Stimulated activated CD4-positive, alpha-beta T cell treated with anti-CD3 and anti-CD28 coated beads, Interleukin-15, amount 100 ng/mL, for 48 hours (primary cell): ENCODE measurements at regions not wholly inside any gene's neighbourhood (a gene's known extent, or its start where the extent isn't known, plus 50 kb on each side); places are given as distances from the start of the nearest gene placed in this dataset.
"Not testable (repeated sequence)": the region's sequence is repeated elsewhere in the genome, so short reads cannot be mapped to it uniquely, and the experiment has no call there.

ENCODE experiments used
- DNase-seq, 2 donors: peaks; one replicate each; pipeline ENCODE4 v3.0.0-alpha.2; 2020; ENCODE audit warnings: low read depth in 2 of 2

GRCh38 chr20:12815231-12815768 lies 193.5 kb upstream of the SPTLC3 start:
- no peak for DNase-seq

GRCh38 chr20:12815778-12816408 lies 192.9 kb upstream of the SPTLC3 start:
- DNase-seq: no peak

- no peak for DNase-seq
These were observed 187.5 kb upstream of the SPTLC3 start for GRCh38 chr20:12821249-12821648.

GRCh38 chr20:12823734-12824133 lies 185.0 kb upstream of the SPTLC3 start:
- no peak for DNase-seq

GRCh38 chr20:12824328-12825225 lies 184.2 kb upstream of the SPTLC3 start:
- DNase-seq: no peak

- no peak for DNase-seq
These were observed 183.6 kb upstream of the SPTLC3 start for GRCh38 chr20:12825226-12825595.

GRCh38 chr20:12827816-12828385 lies 180.9 kb upstream of the SPTLC3 start:
- DNase-seq: no peak

GRCh38 chr20:12829170-12829569 lies 179.6 kb upstream of the SPTLC3 start:
- no peak for DNase-seq

GRCh38 chr20:12833861-12834260 lies 174.9 kb upstream of the SPTLC3 start:
- DNase-seq: no peak

GRCh38 chr20:12835999-12836398 lies 172.8 kb upstream of the SPTLC3 start:
- DNase-seq: no peak

- no peak for DNase-seq
These were observed 171.1 kb upstream of the SPTLC3 start for GRCh38 chr20:12837646-12838045.

- DNase-seq: no peak
These were observed 170.4 kb upstream of the SPTLC3 start for GRCh38 chr20:12838261-12838866.

GRCh38 chr20:12847872-12848271 lies 160.9 kb upstream of the SPTLC3 start:
- DNase-seq: no peak

- no peak for DNase-seq
These were observed 159.4 kb upstream of the SPTLC3 start for GRCh38 chr20:12849225-12849910.

GRCh38 chr20:12857643-12858042 lies 151.1 kb upstream of the SPTLC3 start:
- DNase-seq: not testable (repeated sequence)

GRCh38 chr20:12860619-12861247 lies 148.0 kb upstream of the SPTLC3 start:
- no peak for DNase-seq

GRCh38 chr20:12869669-12870068 lies 139.1 kb upstream of the SPTLC3 start:
- DNase-seq: no peak

- DNase-seq: no peak
These were observed 138.2 kb upstream of the SPTLC3 start for GRCh38 chr20:12870588-12870987.

GRCh38 chr20:12874933-12875332 lies 133.8 kb upstream of the SPTLC3 start:
- no peak for DNase-seq

GRCh38 chr20:12875510-12875909 lies 133.3 kb upstream of the SPTLC3 start:
- DNase-seq: no peak

- no peak for DNase-seq
These were observed 125.8 kb upstream of the SPTLC3 start for GRCh38 chr20:12882832-12883506.
